ENCODE measurements at regions not wholly inside any gene's neighbourhood (a gene's known extent, or its start where the extent isn't known, plus 50 kb on each side); places are given as distances from the start of the nearest gene placed in this dataset.

DNA sequence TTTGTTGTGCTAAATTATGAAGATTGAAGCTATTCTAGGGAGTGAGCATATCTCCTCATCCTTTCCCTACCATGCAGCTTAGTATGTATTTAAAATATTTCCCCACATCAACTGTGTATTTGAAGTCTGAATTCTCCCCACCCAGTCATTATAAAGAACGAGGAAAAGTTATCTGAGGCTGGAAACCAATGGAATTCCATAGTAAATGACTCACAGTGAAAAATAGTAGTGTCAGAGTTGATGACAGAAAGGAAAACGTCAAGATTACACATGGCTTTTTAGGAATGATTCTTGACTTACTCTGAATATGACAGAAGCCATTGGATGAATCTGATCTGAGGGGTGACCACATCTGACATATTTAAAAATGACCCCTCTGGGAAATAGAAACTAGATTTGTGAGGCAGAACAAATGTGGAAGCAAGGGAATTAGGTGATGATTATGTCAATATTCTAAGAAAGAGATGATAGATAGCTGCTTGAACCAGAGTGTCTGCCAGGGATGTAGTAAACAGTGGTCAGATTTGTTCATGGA is 1768.9 kb upstream of the CDH9 start:
- Mint-ChIP-seq H3K27ac (no peak overlapping the region), H3K4me3 (no peak overlapping the region), H3K9me3 (no peaks in the 10 kb centered on the region; the same call in 2 of the 3 replicates), H3K4me1 (no peaks in the 10 kb centered on the region), H3K27me3 (ENCODE audit: insufficient read depth, low read depth, poor library complexity) (no peaks in the 10 kb centered on the region), H3K36me3 (ENCODE audit: low read depth) (no peaks in the 10 kb centered on the region)
- H3K27me3 ChIP-seq (ENCODE audit: insufficient read depth) = no peaks in the 10 kb centered on the region
- no peaks in the 10 kb centered on the region for H3K9me2 ChIP-seq (ENCODE audit: insufficient read depth)
- H3K4me1 ChIP-seq (ENCODE audit: insufficient read depth) = no peaks in the 10 kb centered on the region
- no peaks in the 10 kb centered on the region for H4K20me1 ChIP-seq (replicated peaks; ENCODE audit: insufficient read depth)
- TF ChIP-seq, protein P1, sequence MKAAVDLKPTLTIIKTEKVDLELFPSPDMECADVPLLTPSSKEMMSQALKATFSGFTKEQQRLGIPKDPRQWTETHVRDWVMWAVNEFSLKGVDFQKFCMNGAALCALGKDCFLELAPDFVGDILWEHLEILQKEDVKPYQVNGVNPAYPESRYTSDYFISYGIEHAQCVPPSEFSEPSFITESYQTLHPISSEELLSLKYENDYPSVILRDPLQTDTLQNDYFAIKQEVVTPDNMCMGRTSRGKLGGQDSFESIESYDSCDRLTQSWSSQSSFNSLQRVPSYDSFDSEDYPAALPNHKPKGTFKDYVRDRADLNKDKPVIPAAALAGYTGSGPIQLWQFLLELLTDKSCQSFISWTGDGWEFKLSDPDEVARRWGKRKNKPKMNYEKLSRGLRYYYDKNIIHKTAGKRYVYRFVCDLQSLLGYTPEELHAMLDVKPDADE (IDR thresholded peaks at IDR 0.05) = no peak
- TF ChIP-seq JUNB (IDR thresholded peaks at IDR 0.05; ENCODE audit: unreplicated experiment) (no peak), ZNF331 (CRISPR knock-in tag; IDR thresholded peaks at IDR 0.05; ENCODE audit: low read depth) (no peak), ZNF114 (CRISPR knock-in tag; IDR thresholded peaks at IDR 0.05) (no peak), EZH2 (IDR thresholded peaks at IDR 0.05; ENCODE audit: low read depth, unreplicated experiment) (no peak), EZH2phosphoT487 (IDR thresholded peaks at IDR 0.05; ENCODE audit: unreplicated experiment) (no peak), POLR2AphosphoS5 (IDR thresholded peaks at IDR 0.05; ENCODE audit: low read depth) (no peak), CREB1 (CRISPR knock-in tag; IDR thresholded peaks at IDR 0.05; ENCODE audit: low read depth) (no peak), NANOG (IDR thresholded peaks at IDR 0.05; ENCODE audit: borderline replicate concordance) (no peak), STAT1 (IDR thresholded peaks at IDR 0.05; ENCODE audit: unreplicated experiment) (no peak)
- TF ChIP-seq, protein P2, sequence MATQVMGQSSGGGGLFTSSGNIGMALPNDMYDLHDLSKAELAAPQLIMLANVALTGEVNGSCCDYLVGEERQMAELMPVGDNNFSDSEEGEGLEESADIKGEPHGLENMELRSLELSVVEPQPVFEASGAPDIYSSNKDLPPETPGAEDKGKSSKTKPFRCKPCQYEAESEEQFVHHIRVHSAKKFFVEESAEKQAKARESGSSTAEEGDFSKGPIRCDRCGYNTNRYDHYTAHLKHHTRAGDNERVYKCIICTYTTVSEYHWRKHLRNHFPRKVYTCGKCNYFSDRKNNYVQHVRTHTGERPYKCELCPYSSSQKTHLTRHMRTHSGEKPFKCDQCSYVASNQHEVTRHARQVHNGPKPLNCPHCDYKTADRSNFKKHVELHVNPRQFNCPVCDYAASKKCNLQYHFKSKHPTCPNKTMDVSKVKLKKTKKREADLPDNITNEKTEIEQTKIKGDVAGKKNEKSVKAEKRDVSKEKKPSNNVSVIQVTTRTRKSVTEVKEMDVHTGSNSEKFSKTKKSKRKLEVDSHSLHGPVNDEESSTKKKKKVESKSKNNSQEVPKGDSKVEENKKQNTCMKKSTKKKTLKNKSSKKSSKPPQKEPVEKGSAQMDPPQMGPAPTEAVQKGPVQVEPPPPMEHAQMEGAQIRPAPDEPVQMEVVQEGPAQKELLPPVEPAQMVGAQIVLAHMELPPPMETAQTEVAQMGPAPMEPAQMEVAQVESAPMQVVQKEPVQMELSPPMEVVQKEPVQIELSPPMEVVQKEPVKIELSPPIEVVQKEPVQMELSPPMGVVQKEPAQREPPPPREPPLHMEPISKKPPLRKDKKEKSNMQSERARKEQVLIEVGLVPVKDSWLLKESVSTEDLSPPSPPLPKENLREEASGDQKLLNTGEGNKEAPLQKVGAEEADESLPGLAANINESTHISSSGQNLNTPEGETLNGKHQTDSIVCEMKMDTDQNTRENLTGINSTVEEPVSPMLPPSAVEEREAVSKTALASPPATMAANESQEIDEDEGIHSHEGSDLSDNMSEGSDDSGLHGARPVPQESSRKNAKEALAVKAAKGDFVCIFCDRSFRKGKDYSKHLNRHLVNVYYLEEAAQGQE (IDR thresholded peaks at IDR 0.05; ENCODE audit: unreplicated experiment) = no peak
- TF ChIP-seq, protein P3, sequence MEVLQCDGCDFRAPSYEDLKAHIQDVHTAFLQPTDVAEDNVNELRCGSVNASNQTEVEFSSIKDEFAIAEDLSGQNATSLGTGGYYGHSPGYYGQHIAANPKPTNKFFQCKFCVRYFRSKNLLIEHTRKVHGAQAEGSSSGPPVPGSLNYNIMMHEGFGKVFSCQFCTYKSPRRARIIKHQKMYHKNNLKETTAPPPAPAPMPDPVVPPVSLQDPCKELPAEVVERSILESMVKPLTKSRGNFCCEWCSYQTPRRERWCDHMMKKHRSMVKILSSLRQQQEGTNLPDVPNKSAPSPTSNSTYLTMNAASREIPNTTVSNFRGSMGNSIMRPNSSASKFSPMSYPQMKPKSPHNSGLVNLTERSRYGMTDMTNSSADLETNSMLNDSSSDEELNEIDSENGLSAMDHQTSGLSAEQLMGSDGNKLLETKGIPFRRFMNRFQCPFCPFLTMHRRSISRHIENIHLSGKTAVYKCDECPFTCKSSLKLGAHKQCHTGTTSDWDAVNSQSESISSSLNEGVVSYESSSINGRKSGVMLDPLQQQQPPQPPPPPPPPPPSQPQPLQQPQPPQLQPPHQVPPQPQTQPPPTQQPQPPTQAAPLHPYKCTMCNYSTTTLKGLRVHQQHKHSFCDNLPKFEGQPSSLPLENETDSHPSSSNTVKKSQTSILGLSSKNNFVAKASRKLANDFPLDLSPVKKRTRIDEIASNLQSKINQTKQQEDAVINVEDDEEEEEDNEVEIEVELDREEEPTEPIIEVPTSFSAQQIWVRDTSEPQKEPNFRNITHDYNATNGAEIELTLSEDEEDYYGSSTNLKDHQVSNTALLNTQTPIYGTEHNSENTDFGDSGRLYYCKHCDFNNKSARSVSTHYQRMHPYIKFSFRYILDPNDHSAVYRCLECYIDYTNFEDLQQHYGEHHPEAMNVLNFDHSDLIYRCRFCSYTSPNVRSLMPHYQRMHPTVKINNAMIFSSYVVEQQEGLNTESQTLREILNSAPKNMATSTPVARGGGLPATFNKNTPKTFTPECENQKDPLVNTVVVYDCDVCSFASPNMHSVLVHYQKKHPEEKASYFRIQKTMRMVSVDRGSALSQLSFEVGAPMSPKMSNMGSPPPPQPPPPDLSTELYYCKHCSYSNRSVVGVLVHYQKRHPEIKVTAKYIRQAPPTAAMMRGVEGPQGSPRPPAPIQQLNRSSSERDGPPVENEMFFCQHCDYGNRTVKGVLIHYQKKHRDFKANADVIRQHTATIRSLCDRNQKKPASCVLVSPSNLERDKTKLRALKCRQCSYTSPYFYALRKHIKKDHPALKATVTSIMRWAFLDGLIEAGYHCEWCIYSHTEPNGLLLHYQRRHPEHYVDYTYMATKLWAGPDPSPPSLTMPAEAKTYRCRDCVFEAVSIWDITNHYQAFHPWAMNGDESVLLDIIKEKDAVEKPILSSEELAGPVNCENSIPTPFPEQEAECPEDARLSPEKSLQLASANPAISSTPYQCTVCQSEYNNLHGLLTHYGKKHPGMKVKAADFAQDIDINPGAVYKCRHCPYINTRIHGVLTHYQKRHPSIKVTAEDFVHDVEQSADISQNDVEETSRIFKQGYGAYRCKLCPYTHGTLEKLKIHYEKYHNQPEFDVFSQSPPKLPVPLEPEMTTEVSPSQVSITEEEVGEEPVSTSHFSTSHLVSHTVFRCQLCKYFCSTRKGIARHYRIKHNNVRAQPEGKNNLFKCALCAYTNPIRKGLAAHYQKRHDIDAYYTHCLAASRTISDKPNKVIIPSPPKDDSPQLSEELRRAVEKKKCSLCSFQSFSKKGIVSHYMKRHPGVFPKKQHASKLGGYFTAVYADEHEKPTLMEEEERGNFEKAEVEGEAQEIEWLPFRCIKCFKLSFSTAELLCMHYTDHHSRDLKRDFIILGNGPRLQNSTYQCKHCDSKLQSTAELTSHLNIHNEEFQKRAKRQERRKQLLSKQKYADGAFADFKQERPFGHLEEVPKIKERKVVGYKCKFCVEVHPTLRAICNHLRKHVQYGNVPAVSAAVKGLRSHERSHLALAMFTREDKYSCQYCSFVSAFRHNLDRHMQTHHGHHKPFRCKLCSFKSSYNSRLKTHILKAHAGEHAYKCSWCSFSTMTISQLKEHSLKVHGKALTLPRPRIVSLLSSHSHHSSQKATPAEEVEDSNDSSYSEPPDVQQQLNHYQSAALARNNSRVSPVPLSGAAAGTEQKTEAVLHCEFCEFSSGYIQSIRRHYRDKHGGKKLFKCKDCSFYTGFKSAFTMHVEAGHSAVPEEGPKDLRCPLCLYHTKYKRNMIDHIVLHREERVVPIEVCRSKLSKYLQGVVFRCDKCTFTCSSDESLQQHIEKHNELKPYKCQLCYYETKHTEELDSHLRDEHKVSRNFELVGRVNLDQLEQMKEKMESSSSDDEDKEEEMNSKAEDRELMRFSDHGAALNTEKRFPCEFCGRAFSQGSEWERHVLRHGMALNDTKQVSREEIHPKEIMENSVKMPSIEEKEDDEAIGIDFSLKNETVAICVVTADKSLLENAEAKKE (CRISPR knock-in tag; IDR thresholded peaks at IDR 0.05) = no peak
- TF ChIP-seq, protein P4, sequence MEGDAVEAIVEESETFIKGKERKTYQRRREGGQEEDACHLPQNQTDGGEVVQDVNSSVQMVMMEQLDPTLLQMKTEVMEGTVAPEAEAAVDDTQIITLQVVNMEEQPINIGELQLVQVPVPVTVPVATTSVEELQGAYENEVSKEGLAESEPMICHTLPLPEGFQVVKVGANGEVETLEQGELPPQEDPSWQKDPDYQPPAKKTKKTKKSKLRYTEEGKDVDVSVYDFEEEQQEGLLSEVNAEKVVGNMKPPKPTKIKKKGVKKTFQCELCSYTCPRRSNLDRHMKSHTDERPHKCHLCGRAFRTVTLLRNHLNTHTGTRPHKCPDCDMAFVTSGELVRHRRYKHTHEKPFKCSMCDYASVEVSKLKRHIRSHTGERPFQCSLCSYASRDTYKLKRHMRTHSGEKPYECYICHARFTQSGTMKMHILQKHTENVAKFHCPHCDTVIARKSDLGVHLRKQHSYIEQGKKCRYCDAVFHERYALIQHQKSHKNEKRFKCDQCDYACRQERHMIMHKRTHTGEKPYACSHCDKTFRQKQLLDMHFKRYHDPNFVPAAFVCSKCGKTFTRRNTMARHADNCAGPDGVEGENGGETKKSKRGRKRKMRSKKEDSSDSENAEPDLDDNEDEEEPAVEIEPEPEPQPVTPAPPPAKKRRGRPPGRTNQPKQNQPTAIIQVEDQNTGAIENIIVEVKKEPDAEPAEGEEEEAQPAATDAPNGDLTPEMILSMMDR (conservative IDR thresholded peaks at IDR 0.05; ENCODE audit: low read depth in 2 of 2) = no peak
- no peak overlapping the region for H3K27ac ChIP-seq (ENCODE audit: low read depth)
- H3K79me2 ChIP-seq (replicated peaks; ENCODE audit: insufficient read depth) = no peaks in the 10 kb centered on the region
- H3F3A ChIP-seq (replicated peaks; ENCODE audit: low read depth) = no peaks in the 10 kb centered on the region
- no peaks in the 10 kb centered on the region for H3K36me3 ChIP-seq (ENCODE audit: insufficient read depth)
- ATAC-seq = no peak
- H2AFZ ChIP-seq = no peak overlapping the region
- H3K4me2 ChIP-seq = no peak overlapping the region
- no peak overlapping the region for H3K4me3 ChIP-seq
- DNase-seq (ENCODE audit: low spot score) = no peak

Data from GM23338 (cell line).